ENCODE measurements at regions not wholly inside any gene's neighbourhood (a gene's known extent, or its start where the extent isn't known, plus 50 kb on each side); places are given as distances from the start of the nearest gene placed in this dataset.

- DNase-seq (ENCODE audit: low read depth in 2 of 2) = no peak
Measured at GRCh38 chr18:40882468-40882867, 1072.6 kb upstream of the PIK3C3 start.

DNA sequence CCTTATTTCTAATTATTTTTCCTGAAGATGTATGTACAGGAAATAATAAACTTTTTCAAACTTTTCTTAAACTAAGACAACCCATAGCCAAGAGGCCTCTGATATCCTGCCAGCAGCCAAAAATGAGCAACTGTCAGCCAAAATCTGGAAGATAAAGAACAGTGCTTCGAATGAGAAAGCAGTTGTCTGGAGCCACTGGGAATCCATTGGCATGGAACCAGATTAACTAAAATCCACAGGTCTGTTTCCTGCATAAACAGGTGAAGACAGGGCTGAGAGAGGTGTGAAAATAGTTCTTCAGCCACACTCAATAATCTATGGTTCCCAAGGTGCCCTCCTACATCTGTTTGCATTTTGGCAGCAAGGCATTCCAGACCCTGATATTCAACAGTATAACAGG, 1076.7 kb upstream of the PIK3C3 start:
- DNase-seq (ENCODE audit: low read depth in 2 of 2) = no peak

DNA sequence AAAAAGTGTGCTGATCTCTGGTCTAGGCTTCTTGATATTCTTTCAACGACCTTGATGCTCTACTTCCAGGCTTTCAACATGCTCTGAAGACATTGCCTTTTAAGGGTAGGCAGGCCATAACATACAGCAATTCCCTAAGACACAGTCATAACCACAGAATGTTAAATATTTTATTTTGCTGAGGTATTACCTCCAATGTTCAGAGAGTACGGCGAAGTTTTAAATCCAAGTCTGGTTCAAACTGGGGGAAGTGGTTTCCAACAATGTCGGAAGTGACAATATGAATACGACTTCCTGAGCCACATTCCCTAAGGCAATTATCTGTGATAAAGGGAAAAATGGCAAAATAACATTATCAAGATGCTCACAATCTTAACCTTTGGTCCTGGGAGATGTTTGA, 1077.9 kb upstream of the PIK3C3 start:
- DNase-seq (ENCODE audit: low read depth in 2 of 2) = no peak

DNA sequence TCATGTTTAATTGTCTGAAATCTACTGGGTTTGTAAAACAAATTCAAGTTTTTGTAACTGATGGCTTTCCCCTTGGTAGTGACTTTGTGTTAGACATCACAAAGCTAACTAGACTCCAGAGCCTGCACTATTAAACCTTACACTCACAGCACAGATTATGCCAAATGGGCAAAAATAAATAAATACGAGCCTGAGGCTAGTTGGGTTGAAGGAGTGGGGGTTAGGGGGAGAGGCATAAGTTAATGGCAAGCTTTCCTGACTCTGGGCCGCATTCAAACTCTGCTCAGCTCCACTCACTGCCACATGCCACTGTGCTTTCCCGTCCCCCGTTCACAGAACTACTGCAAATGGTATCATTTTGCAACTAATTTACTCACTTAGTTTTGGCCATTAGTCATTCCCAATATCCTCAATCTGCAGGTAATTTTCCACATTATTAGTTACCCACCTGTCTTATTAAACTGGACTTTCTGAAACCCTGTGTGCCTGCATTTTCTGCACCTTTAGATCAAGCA, 1079.9 kb upstream of the PIK3C3 start:
- DNase-seq (ENCODE audit: low read depth in 2 of 2) = no peak

GRCh38 chr18:40874233-40874632, 1080.8 kb upstream of the PIK3C3 start:
- DNase-seq (ENCODE audit: low read depth in 2 of 2) = no peak

DNA sequence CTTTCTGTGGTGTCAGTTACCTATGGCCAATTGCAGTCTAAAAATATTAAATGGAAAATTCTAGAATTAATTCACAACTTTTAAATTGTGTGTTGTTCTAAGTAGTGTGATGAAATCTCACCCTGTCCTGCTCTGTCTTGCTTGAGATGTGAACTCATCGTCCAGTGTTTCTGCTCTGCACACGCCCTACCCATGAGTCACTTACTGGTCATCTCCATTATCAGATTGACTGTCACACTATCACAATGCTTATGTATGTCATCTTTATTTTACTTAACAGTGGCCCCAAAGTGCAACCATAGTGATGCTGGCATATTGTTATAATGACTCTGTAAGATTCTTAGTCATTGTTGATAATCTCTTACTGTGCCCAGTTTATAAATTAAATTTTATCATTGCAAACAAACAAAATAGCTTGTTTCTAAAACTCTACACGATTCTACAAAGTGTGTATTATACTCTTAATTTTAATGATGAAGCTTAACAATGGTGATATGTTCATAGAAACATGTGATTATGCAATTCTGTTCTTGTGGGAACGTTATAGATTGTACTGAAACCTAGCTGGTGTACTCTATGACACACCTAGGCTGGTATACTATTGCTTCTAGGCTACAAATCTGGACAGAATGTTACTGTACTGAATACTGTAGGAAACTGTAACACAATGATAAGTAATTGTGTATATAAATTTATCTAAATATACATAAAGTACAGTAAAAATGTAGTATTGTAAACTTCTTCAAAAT, 1086.8 kb upstream of the PIK3C3 start:
- no peak for DNase-seq (ENCODE audit: low read depth in 2 of 2)

- DNase-seq (ENCODE audit: low read depth in 2 of 2) = no peak
Measured at GRCh38 chr18:40867459-40867858, 1087.6 kb upstream of the PIK3C3 start.

- no peak for DNase-seq (ENCODE audit: low read depth in 2 of 2)
Measured at GRCh38 chr18:40866968-40867367, 1088.1 kb upstream of the PIK3C3 start.

DNA sequence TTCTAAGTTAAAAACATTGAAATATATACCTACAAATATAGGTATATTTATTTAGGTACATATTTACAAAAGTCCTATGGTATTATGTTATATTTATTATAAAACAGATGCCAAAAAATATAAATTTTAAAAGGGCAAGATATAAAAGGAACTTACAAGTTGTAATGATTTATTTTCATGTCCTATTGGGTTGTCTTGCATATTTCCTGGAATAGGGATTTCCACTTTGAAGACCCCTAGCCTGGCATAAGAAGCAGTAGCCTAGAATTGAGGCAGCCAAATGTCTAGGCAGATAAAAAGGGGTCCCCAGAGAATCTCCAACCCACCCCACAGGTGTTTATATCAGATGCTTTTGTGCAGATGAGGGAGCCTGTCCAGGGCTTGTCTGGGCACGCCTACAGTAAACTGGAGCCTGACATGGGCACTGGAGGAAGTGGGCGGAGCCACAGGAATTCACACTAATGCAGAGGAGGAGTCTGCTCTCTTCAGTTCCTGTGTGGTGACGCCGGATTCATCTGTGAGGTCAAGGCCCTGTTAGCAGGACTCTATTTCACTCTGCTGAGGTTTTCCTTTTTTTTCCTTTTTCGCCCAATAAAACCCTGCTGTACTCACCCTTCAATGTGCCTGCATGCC, 1088.9 kb upstream of the PIK3C3 start:
- DNase-seq (ENCODE audit: low read depth in 2 of 2) = no peak

- no peak for DNase-seq (ENCODE audit: low read depth in 2 of 2)
Measured at GRCh38 chr18:40864846-40865245, 1090.2 kb upstream of the PIK3C3 start.

- no peak for DNase-seq (ENCODE audit: low read depth in 2 of 2)
Measured at GRCh38 chr18:40863801-40864200, 1091.2 kb upstream of the PIK3C3 start.

- DNase-seq (ENCODE audit: low read depth in 2 of 2) = no peak
Measured at GRCh38 chr18:40860189-40860588, 1094.8 kb upstream of the PIK3C3 start.

- no peak for DNase-seq (ENCODE audit: low read depth in 2 of 2)
Measured at GRCh38 chr18:40855661-40856060, 1099.4 kb upstream of the PIK3C3 start.

- no peak for DNase-seq (ENCODE audit: low read depth in 2 of 2)
Measured at GRCh38 chr18:40852406-40852805, 1102.6 kb upstream of the PIK3C3 start.

- DNase-seq (ENCODE audit: low read depth in 2 of 2) = no peak
Measured at GRCh38 chr18:40851014-40851429, 1104.0 kb upstream of the PIK3C3 start.

DNA sequence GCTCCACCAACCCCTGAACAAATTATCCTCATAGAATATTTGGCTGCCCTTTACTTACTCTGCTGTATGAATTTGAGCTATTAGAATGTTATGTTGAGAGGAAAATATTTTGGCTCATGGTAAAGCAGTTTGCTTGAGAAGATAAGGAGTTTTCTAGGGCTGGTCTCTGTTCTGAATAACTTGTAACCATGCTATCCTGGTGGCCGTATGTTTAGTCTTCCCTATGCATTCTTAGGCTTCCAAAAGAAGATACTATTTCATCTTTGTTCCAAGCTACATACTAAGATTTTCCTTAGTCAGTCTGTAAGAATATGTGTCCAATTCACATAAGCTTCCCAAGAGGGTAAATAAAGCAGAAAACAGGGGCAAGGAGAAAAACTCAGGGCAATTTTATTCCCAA, 1105.1 kb upstream of the PIK3C3 start:
- no peak for DNase-seq (ENCODE audit: low read depth in 2 of 2)

DNA sequence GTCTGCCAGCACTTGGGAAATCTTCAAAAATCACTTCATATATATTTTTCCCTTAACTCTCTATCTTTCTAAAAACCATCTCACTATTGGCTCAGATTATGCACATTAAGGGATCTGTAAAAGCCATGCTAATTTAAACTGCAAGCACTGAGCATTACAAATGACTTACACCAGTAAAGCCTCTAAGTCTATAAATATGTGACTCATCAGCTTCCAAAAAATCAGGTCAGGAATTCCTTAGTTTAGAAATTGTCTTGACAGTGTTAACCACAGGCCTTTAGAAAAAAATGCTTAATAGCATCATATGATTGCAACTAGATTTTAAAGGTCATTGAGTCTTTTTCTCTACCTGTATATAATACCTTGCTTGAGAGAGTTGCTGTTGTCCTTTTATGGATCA, 1113.6 kb upstream of the PIK3C3 start:
- DNase-seq (ENCODE audit: low read depth in 2 of 2) = no peak

GRCh38 chr18:40841063-40841462, 1114.0 kb upstream of the PIK3C3 start:
- DNase-seq (ENCODE audit: low read depth in 2 of 2) = no peak

GRCh38 chr18:40832362-40832761, 1122.7 kb upstream of the PIK3C3 start:
- DNase-seq (ENCODE audit: low read depth in 2 of 2) = no peak

GRCh38 chr18:40824291-40824690, 1130.7 kb upstream of the PIK3C3 start:
- no peak for DNase-seq (ENCODE audit: low read depth in 2 of 2)

GRCh38 chr18:40821596-40822243, 1133.3 kb upstream of the PIK3C3 start:
- no peak for DNase-seq (ENCODE audit: low read depth in 2 of 2)

GRCh38 chr18:40812981-40813515, 1142.0 kb upstream of the PIK3C3 start:
- DNase-seq (ENCODE audit: low read depth in 2 of 2) = no peak

GRCh38 chr18:40810372-40810771, 1144.7 kb upstream of the PIK3C3 start:
- DNase-seq (ENCODE audit: low read depth in 2 of 2) = no peak

Data from stimulated activated CD4-positive, alpha-beta T cell treated with anti-CD3 and anti-CD28 coated beads, Interleukin-4, amount 100 ng/mL, for 48 hours (primary cell).